Gastrocnemius medialis (tissue), 4 donors: ENCODE measurements at regions not wholly inside any gene's neighbourhood (a gene's known extent, or its start where the extent isn't known, plus 50 kb on each side); places are given as distances from the start of the nearest gene placed in this dataset.

Experiments used
- POLR2A ChIP-seq, 2 donors: fragments of 450-650 bp; IDR thresholded peaks; one replicate each; pipeline ENCODE4 v1.6.1; 2017; ENCODE audit warnings: antibody characterized with exemption in 2 of 2, mild to moderate bottlenecking in 2 of 2, moderate library complexity in 2 of 2
- TF ChIP-seq, protein P1 (sequence below), 5 experiments: fragments of 450-650 bp in 3 of 5; fragments of 200-600 bp in 2 of 5; sonication (generic) in 2 of 5; IDR thresholded peaks in 4 of 5; conservative IDR thresholded peaks in 1 of 5; 1 replicate in 4 of 5; 2 replicates in 1 of 5; pipeline ENCODE4 v1.5.1; 2016 to 2019; ENCODE audit warnings: antibody characterized with exemption in 5 of 5, mild to moderate bottlenecking in 3 of 5, moderate library complexity in 3 of 5

DNA sequence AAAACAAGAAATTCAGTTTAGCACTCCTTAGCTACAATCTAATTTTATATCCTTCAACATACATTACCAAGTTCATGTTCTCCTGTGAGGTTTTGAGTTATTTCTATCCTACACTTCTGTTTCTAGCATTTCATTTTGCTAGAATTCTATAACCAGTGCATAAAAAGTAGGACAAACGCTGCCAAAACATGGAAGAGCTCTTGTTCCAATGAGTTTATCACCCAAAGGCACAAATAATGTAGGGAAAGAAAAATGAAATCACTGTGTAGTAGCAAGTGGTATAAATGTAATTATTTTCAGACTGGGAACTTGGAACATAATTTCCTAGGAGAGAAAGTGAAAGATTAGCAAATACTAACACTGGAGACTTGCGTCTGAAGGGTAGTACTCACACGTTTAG, 413.3 kb upstream of the NRSN1 start:
- TF ChIP-seq POLR2A (IDR thresholded peaks at IDR 0.05), result no peak
- TF ChIP-seq, protein P1, sequence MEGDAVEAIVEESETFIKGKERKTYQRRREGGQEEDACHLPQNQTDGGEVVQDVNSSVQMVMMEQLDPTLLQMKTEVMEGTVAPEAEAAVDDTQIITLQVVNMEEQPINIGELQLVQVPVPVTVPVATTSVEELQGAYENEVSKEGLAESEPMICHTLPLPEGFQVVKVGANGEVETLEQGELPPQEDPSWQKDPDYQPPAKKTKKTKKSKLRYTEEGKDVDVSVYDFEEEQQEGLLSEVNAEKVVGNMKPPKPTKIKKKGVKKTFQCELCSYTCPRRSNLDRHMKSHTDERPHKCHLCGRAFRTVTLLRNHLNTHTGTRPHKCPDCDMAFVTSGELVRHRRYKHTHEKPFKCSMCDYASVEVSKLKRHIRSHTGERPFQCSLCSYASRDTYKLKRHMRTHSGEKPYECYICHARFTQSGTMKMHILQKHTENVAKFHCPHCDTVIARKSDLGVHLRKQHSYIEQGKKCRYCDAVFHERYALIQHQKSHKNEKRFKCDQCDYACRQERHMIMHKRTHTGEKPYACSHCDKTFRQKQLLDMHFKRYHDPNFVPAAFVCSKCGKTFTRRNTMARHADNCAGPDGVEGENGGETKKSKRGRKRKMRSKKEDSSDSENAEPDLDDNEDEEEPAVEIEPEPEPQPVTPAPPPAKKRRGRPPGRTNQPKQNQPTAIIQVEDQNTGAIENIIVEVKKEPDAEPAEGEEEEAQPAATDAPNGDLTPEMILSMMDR (IDR thresholded peaks at IDR 0.05 in 4 of 5, conservative IDR thresholded peaks at IDR 0.05 in 1 of 5), result no peak
